ENCODE measurements at regions not wholly inside any gene's neighbourhood (a gene's known extent, or its start where the extent isn't known, plus 50 kb on each side); places are given as distances from the start of the nearest gene placed in this dataset.
A peak's percentile ranks its signal among the peaks of the same experiment; 100 is the strongest.

- Histone ChIP-seq H3K27ac (ENCODE audit: low read depth, low read length, poor library complexity, severe bottlenecking) (no peak overlapping the region), H3K4me3 (ENCODE audit: low read depth, low read length, poor library complexity, severe bottlenecking) (peak overlapping the region; percentile 59), H3K9me2 (ENCODE audit: insufficient read depth, low read length) (no peaks in the 10 kb centered on the region), H3K9me3 (ENCODE audit: low read length) (peaks cover 6% of the 10 kb centered on the region; the same call in 1 of the 2 replicates), H3K79me2 (ENCODE audit: insufficient read depth, low read depth, low read length) (no peaks in the 10 kb centered on the region), H3K36me3 (ENCODE audit: insufficient read depth, low read length) (no peaks in the 10 kb centered on the region), H2AFZ (ENCODE audit: low read length) (peak overlapping the region; percentile 64; the same call in 1 of the 2 replicates), H3K4me2 (ENCODE audit: low read length) (peak overlapping the region; percentile 65), H4K20me1 (ENCODE audit: insufficient read depth, low read length) (no peaks in the 10 kb centered on the region), H3K4me1 (ENCODE audit: insufficient read depth, low read length, poor library complexity, severe bottlenecking) (no peaks in the 10 kb centered on the region)
- intact Hi-C loops (cut with micrococcal nuclease; ENCODE audit: unreplicated experiment) = loop anchor here (1.0 kb wide), 1 partner anchor 395 kb away; no protein-coding TSS in a partner anchor
- DNase-seq (ENCODE audit: low spot score) = peak; percentile 70
- no peak for TF ChIP-seq EZH2phosphoT487 (IDR thresholded peaks at IDR 0.05; ENCODE audit: borderline replicate concordance, low read depth, low read length)
- TF ChIP-seq CTCF (conservative IDR thresholded peaks at IDR 0.05; ENCODE audit: low read length) = peak; percentile 90
- ChIA-PET CTCF (ENCODE audit: unreplicated experiment) (interaction anchor here (0.6 to 1.3 kb wide), 3 partner anchors 19 to 394 kb away, joined by 4 to 6 read pairs (median 4); no protein-coding TSS in a partner anchor), POLR2A (interaction anchor here (0.7 kb wide), 1 partner anchor 9 kb away, joined by 3 read pairs; no protein-coding TSS in a partner anchor)
- no TSS peak for BruUV-seq (replicated peaks)
Observed at GRCh38 chr3:10738688-10739372, 77.2 kb upstream of the SLC6A11 start.

- H3K27ac ChIP-seq (ENCODE audit: low read depth, low read length, poor library complexity, severe bottlenecking) = no peak overlapping the region
- H3K4me2 ChIP-seq (ENCODE audit: low read length) = no peak overlapping the region
- no peak overlapping the region for H2AFZ ChIP-seq (ENCODE audit: low read length)
- no peaks in the 10 kb centered on the region for H3K36me3 ChIP-seq (ENCODE audit: insufficient read depth, low read length)
- no peaks in the 10 kb centered on the region for H3K79me2 ChIP-seq (ENCODE audit: insufficient read depth, low read depth, low read length)
- no peaks in the 10 kb centered on the region for H3K9me2 ChIP-seq (ENCODE audit: insufficient read depth, low read length)
- no peaks in the 10 kb centered on the region for H4K20me1 ChIP-seq (ENCODE audit: insufficient read depth, low read length)
- CTCF ChIA-PET (ENCODE audit: unreplicated experiment) = interaction anchor here (0.6 to 1.0 kb wide), 2 partner anchors 344 to 394 kb away, joined by 3 read pairs; no protein-coding TSS in a partner anchor
- intact Hi-C loops (cut with micrococcal nuclease; ENCODE audit: unreplicated experiment) = no loop called here
- POLR2A ChIA-PET = interaction anchor here (0.6 kb wide), 1 partner anchor 590 kb away, joined by 3 read pairs; no protein-coding TSS in a partner anchor
- H3K4me3 ChIP-seq (ENCODE audit: low read depth, low read length, poor library complexity, severe bottlenecking) = no peak overlapping the region
- no TSS peak for BruUV-seq (replicated peaks)
- no peak for DNase-seq (ENCODE audit: low spot score)
- H3K9me3 ChIP-seq (ENCODE audit: low read length) = no peaks in the 10 kb centered on the region
- no peak for TF ChIP-seq EZH2phosphoT487 (IDR thresholded peaks at IDR 0.05; ENCODE audit: borderline replicate concordance, low read depth, low read length)
- no peak for TF ChIP-seq CTCF (conservative IDR thresholded peaks at IDR 0.05; ENCODE audit: low read length)
- H3K4me1 ChIP-seq (ENCODE audit: insufficient read depth, low read length, poor library complexity, severe bottlenecking) = no peaks in the 10 kb centered on the region
Observed at GRCh38 chr3:10740954-10741353, 75.1 kb upstream of the SLC6A11 start.

Measured in OCI-LY7 (cell line).